ENCODE measurements at regions not wholly inside any gene's neighbourhood (a gene's known extent, or its start where the extent isn't known, plus 50 kb on each side); places are given as distances from the start of the nearest gene placed in this dataset.

DNA sequence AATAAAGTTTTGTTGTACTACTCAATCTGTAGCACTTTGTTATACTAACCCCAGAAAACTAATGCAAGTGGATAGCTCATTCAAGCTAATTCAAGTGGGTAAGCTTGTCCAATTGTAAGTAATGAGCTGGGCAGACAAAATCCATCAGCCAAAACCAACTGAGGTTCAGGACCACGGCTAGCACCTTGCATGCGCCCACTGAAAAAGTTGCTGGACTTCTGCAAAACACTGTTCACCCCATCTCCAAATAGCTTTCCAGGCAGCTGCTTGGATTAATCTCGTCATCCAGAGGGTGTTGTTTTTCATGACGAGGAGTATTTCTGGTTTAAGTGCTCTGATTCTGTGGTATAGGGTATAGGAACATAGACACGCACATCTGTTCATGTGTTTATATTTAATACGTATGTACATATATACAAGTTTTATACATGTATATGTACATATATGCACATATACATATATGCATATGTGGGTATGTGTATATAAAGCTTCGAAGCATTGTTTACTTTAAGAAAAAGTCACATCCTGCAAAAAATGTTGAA is 307.5 kb downstream of the GALR1 start:
- Histone ChIP-seq H3K4me1 (no peaks in the 10 kb centered on the region), H3K4me3 (no peak overlapping the region), H3K27me3 (no peaks in the 10 kb centered on the region), H3K9me3 (no peaks in the 10 kb centered on the region), H3K36me3 (no peaks in the 10 kb centered on the region), H3K27ac (no peak overlapping the region)
- TF ChIP-seq, protein P1, sequence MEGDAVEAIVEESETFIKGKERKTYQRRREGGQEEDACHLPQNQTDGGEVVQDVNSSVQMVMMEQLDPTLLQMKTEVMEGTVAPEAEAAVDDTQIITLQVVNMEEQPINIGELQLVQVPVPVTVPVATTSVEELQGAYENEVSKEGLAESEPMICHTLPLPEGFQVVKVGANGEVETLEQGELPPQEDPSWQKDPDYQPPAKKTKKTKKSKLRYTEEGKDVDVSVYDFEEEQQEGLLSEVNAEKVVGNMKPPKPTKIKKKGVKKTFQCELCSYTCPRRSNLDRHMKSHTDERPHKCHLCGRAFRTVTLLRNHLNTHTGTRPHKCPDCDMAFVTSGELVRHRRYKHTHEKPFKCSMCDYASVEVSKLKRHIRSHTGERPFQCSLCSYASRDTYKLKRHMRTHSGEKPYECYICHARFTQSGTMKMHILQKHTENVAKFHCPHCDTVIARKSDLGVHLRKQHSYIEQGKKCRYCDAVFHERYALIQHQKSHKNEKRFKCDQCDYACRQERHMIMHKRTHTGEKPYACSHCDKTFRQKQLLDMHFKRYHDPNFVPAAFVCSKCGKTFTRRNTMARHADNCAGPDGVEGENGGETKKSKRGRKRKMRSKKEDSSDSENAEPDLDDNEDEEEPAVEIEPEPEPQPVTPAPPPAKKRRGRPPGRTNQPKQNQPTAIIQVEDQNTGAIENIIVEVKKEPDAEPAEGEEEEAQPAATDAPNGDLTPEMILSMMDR (IDR thresholded peaks at IDR 0.05) = no peak
- no peak for TF ChIP-seq POLR2A (IDR thresholded peaks at IDR 0.05)
- no peak for DNase-seq

DNA sequence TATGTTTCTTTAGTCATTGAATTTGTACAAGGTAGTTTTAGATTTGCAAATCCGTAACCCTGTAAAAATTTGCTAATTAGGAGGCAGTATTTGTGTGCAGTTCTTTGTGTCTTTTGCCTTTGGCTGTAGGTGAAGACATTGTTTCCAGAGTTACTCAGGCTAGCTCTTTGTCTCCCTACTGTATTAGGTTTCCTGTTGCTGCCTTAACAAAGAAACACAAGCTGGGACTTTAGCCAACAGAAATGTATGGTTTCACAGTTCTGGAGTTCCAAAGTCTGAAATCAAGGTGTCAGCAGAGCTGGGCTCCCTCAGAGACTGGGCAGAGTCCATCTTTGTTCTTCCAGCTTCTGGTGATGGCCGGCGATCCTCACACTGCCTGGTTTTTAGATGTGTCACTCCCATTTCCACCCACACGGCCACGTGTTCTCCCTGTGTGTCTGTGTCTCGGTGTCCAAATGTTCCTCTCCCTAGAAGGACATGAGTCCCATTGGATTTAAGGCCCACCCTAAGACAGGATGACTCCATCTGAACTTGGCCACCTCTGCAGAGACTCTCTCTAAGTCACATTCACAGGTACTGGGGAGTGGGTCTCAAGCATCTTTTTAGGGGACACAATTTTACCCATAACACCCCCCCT is 309.7 kb downstream of the GALR1 start:
- Histone ChIP-seq H3K27me3 (no peaks in the 10 kb centered on the region), H3K4me3 (no peak overlapping the region), H3K36me3 (no peaks in the 10 kb centered on the region), H3K4me1 (no peaks in the 10 kb centered on the region), H3K27ac (no peak overlapping the region), H3K9me3 (no peaks in the 10 kb centered on the region)
- no peak for DNase-seq
- TF ChIP-seq POLR2A (IDR thresholded peaks at IDR 0.05) = no peak
- TF ChIP-seq, protein P1 (IDR thresholded peaks at IDR 0.05) = no peak

DNA sequence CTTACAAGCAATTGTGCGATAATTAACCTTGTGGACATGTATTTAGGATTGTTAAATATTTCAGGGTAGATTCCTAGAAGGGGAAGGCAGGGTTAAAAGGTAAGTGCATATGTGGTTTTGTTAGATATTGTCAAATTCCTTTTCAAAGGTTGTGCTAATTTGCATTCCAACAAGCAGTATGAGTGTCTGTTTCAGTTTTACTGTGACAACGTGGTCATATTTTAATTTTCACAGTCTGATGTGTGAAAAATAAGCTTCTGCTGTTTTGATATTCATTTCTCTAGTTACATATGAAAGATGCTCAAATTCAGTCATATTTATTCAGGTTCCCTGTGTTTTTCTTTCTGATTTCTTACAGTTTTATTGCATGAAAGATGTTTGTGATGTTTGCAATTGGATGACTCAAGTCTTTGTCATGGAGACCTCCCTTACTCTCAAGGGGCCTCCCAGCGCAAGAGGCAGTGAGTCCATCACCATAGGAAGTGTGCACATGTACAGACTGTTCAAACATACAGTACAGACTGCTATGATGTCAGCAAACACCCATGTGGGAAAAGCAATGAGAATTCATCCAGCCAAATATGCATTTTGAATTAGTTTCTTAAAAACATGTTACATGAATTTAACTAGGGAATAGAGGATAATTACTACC is 310.8 kb downstream of the GALR1 start:
- TF ChIP-seq POLR2A (IDR thresholded peaks at IDR 0.05) = no peak
- TF ChIP-seq, protein P1 (IDR thresholded peaks at IDR 0.05) = no peak
- DNase-seq = no peak
- Histone ChIP-seq H3K9me3 (no peaks in the 10 kb centered on the region), H3K4me3 (no peak overlapping the region), H3K27ac (no peak overlapping the region), H3K36me3 (no peaks in the 10 kb centered on the region), H3K4me1 (no peaks in the 10 kb centered on the region), H3K27me3 (no peaks in the 10 kb centered on the region)

DNA sequence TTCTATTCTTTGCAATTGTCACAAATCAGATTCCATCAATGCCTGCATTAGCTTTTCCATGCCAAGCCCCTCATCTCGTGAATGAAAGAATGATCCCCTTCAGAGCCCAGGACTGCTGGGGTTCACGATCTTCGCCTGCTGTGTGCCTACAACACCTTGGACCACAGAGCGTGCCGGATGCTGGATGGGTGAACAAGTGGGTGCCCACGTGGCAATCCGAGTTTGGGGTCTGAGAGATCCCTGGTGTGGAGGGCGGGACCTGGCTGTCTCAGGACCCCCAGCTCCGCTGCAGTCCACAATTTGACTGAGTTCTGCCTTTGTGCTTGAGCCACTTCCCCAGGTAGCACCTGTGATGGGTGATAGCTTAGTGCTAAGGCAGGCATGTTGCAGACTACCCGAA is 317.0 kb downstream of the GALR1 start:
- DNase-seq = no peak
- Histone ChIP-seq H3K36me3 (no peaks in the 10 kb centered on the region), H3K9me3 (no peaks in the 10 kb centered on the region), H3K4me1 (no peaks in the 10 kb centered on the region), H3K4me3 (no peak overlapping the region), H3K27me3 (no peaks in the 10 kb centered on the region), H3K27ac (no peak overlapping the region)
- no peak for TF ChIP-seq POLR2A (IDR thresholded peaks at IDR 0.05)
- TF ChIP-seq, protein P1 (IDR thresholded peaks at IDR 0.05) = no peak

DNA sequence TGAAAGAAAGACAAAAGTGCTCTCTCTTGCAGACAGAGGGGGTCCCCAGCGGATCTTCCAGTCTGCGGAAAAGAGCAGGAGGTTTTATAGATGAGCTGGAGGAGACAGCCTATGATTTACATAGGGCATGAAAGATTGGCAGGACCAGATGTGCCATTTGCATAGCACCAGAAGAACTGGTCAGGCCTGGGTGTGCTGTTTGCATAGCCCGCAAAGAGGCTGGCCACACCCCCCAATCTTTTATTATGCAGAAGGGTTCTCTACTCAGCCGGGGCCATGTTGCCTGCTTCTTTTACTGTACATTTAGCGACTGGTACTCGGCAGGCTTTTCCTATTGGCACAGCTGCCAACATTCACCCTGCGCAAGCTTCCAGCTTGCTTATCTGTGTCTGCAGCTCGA is 317.6 kb downstream of the GALR1 start:
- TF ChIP-seq, protein P1 (IDR thresholded peaks at IDR 0.05) = no peak
- TF ChIP-seq POLR2A (IDR thresholded peaks at IDR 0.05) = no peak
- no peak overlapping the region for H3K4me3 ChIP-seq
- H3K36me3 ChIP-seq = no peaks in the 10 kb centered on the region
- DNase-seq = no peak
- no peaks in the 10 kb centered on the region for H3K9me3 ChIP-seq
- H3K27me3 ChIP-seq = no peaks in the 10 kb centered on the region
- no peak overlapping the region for H3K27ac ChIP-seq
- no peaks in the 10 kb centered on the region for H3K4me1 ChIP-seq
